ENCODE measurements at regions not wholly inside any gene's neighbourhood (a gene's known extent, or its start where the extent isn't known, plus 50 kb on each side); places are given as distances from the start of the nearest gene placed in this dataset.

GRCh38 chr20:48300529-48300928 is 515.2 kb upstream of the SULF2 start:
- no peak for DNase-seq (ENCODE audit: low spot score)

- peak; percentile 39 for DNase-seq (ENCODE audit: low spot score)
Observed at GRCh38 chr20:48298851-48299484, 513.7 kb upstream of the SULF2 start.

DNA sequence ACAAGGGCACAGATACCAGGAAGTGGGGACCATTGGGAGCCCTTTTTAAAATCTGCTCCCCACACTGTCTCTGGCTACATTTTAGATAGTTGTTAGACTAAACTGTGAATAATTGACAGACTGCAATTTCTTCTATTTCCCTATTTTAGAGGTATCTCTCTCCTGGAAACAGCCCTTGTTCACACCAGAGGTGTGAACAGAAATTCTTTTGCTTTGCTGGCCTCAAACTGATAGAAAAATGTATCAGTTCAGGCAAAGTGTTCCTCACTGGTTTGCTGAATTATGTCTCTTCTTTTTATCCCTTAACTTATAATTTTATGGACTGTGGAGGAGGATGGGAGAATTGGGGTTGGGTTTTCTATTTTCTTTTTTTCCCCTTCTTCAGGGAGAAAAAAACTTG is 513.2 kb upstream of the SULF2 start:
- DNase-seq (ENCODE audit: low spot score) = no peak

- no peak for DNase-seq (ENCODE audit: low spot score)
Observed at GRCh38 chr20:48295966-48296421, 510.7 kb upstream of the SULF2 start.

DNA sequence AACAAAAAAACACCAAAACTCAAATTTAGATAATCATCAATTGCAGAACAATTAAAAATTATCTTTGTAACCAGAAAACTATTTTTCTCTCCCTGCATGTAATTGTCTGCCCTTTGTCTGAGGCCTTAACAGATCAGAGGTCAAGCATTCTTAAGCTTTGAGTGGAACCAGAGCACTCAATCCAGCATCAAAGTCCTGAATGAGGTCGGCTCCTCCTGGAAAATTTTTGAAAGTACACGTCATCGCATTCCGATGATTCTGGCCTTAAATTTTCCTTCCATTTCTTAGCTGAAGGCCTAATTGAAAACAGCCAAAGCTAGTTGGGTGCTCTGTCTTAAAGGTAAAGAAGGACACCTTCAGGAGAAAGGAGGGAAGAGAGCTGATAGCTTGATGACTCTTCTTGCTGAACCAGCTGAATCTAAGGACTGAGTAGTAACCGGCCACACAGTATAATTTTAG is 510.2 kb upstream of the SULF2 start:
- DNase-seq (ENCODE audit: low spot score) = peak; percentile 51

DNA sequence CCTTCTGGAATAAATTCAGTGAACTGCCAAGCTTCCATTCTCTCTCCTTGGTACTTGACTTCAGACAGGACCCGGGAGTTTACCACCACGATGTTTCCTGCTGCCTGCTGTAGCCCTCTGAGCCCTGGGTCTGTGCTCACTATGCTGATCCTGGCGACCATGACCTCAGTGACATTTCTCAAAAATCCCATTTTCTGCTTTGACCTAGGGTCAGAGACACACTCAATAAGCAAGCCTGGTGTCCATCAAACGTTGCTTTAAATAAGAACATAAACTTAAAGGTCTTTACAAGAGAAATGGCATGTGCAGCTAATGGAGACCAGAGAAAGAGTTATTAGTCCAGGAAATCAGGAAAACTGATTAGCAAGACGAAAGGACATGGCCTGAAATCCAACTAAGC is 509.7 kb upstream of the SULF2 start:
- DNase-seq (ENCODE audit: low spot score) = no peak

DNA sequence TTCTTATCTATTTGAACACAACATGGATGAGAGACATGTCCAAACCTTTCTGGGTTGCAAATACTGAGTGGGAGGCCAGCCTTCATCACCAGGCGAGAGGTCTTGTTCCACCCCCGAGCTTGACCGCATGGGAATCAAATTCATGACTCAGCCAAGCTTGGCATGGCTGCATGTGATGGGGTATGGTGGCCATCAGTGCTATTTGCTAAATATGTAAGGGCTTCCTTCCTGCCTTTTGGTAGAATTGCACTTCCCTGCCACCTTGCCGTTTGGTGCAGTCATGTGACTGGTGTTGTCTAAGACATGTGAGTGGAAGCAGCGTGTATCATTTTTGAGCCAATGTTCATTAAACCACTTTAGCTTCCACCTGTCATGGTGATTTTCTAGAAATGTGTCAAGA is 508.9 kb upstream of the SULF2 start:
- no peak for DNase-seq (ENCODE audit: low spot score)

DNA sequence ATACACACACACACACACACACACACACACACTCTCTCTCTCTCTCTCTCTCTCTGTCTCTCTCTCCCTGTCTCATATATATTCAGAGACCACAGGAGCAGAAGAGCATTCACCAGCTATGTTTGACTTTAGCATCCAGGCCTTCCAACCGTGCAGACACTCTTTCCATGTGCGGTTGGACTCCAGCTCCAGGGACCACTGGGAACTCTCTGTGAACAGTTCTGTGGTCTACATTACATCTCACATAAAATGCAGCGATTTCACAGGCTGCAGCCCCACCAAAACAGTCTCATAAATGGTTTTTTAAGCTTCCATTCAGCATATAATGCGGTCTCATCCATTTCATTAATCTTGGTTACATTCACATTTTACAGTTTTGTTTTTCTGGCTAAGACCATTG is 508.4 kb upstream of the SULF2 start:
- DNase-seq (ENCODE audit: low spot score) = no peak

DNA sequence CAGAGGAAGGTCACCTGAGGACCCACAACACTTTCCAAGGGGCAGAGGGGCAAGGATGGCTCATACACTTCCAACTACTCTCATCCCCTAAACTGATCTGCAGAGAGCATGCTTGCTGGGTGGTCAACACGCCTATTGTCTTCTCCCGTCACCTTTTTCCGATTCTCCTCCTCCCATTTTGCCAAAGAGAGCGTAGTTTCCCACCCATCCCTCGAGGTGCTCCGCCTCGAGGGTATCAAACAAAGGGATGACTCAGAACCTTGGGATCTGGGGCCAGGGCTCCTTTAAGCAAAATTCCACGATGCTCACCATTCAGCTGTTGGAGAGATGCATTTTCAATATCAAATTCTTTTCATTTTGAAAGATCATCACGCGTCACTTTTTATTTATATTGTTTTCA is 507.5 kb upstream of the SULF2 start:
- DNase-seq (ENCODE audit: low spot score) = no peak

DNA sequence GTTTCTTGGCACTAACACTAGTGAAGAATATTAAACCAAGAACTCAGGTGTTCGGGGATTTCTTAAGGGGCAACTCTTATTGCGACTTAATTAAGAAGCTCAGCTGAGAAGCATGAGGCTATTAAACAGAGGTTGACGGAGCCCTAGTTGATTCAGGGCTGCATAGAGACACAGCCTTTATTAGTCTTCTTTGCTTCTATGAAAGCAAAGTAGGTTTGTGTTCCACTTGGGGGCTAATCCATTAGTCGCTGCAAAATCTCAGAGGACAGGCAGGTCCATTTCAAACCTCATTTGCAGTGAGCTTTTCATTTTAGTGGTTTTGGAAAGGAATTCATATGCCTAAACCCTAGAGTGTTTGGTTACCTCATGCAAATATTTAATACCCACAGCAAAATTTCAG is 506.6 kb upstream of the SULF2 start:
- DNase-seq (ENCODE audit: low spot score) = no peak

GRCh38 chr20:48288930-48289507 is 503.7 kb upstream of the SULF2 start:
- no peak for DNase-seq (ENCODE audit: low spot score)

DNA sequence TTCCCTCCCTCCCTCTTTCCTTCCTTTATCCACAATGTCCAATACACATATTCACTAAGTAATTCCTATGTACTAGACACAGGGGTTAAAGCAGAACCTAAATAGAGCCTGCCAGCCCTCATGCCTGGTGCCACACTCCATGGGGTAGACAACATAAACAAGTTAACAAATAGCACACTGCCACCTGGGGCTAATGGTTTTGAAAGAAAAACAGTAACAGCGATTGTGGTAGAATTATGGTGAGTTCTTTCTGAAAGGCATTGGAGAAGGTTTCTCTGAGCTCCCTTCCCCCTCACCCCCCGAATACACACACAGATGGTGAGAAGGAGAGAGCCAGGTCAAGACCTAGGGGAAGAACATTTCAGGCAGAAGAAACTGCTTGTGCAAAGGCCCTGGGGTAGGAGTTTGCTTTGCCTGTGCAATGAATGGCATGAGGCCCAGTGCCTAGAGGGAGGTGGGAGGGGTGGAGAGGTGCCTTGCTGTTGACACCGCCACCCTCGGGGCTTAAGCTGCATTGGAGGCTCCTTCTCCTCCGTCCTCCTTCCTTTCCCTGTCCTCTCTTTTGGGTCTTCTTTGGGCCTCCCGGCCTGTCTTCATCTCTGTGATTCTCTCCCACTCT is 502.4 kb upstream of the SULF2 start:
- no peak for DNase-seq (ENCODE audit: low spot score)

- peak; percentile 42 for DNase-seq (ENCODE audit: low spot score)
Observed at GRCh38 chr20:48287021-48287494, 501.8 kb upstream of the SULF2 start.

DNA sequence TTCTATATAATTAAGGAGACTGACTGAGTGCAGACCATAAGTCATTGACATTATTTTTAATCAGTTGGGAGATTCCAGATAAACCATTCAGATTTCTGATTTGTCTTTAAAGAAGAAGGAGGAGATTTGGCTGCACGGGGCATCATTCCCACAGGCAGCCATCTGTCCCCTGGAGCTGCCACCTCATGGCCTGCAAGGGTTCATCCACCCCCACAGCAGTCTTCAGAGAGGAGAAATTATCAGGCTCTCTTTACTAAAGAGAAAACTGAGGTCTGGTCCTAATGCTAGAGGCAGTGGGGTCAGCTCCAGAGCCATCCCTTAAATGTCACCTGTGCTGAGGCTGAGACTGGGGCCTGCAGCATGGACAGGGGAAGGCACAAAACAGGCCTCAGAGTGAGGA is 501.3 kb upstream of the SULF2 start:
- DNase-seq (ENCODE audit: low spot score) = no peak

DNA sequence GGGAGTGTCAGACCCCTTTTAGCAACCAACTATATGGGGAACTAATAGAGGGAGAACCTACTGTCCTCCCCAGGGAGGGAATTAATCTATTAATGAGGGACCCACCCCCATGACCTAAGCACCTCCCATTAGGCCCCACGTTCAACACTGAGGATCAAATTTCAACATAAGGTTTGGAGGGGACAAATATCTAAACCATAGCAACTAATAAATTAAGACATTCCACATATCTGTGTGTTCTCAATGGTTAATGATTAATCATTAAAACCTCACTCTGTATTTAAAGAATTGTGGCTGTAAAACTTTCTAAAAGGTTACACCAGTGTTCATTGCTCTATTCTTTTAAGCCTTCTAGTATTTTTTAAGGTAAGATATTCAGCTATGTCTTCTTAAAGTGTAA is 500.4 kb upstream of the SULF2 start:
- DNase-seq (ENCODE audit: low spot score) = no peak

DNA sequence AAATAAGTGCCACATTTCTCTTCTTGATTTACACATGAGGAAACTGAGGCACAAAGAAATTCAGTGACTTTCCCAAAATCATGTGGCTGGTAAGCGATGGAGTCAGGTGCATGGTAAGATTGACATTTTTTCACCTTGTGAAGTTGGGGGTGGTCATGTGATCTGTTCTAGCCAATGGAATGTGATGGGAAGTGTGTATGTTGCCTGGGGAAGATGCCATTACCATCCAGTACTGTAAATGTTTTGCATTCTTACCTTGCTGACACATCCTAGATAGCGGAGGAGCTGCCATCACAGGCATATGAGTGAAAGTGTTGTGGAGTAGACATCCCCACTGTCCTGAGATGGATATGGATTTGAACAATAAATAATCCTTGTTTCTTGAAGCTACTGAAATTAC is 499.6 kb upstream of the SULF2 start:
- no peak for DNase-seq (ENCODE audit: low spot score)

GRCh38 chr20:48284315-48284714 is 499.0 kb upstream of the SULF2 start:
- no peak for DNase-seq (ENCODE audit: low spot score)

GRCh38 chr20:48283470-48284110 is 498.3 kb upstream of the SULF2 start:
- DNase-seq (ENCODE audit: low spot score) = peak; percentile 91

- no peak for DNase-seq (ENCODE audit: low spot score)
Observed at GRCh38 chr20:48282591-48283228, 497.4 kb upstream of the SULF2 start.

DNA sequence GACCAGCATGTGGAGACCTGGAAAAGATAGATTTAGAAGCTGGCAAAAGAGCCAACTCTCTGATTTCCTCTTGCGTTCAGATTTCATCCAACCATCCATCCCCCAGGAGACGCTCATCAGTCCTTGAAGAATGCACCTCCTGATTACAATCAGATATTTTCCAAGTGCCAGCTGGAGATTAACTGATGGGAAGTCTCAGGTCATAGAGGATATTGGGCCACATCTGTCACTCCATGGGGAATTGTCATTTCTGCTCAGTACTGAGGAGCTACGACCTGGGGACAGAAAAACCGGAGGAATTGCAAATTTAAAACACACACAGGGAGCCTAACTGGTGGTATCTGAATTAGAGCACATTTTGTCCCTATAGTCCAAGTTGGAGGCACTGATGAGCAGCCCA is 496.2 kb upstream of the SULF2 start:
- peak; percentile 37 for DNase-seq (ENCODE audit: low spot score)

GRCh38 chr20:48278961-48279481 is 493.7 kb upstream of the SULF2 start:
- DNase-seq (ENCODE audit: low spot score) = no peak

DNA sequence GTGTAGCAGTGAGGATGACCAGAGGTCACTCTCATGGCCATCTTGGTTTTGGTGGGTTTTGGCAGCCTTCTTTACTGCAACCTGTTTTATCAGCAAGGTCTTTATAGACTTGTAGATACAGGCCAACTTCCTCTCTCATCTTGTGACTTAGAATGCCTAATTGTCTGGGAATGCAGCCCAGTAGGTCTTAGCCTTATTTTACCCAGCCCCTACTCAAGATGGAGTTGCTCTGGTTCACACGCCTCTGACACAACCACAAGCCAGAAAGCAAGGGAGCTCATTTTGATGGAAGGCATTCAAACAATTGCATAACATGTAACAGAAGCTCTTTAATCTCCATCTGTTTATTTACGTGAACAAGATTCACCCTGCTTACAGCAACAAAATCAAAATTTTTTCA is 492.0 kb upstream of the SULF2 start:
- no peak for DNase-seq (ENCODE audit: low spot score)
